Heart left ventricle (tissue), 16 donors: ENCODE measurements at regions not wholly inside any gene's neighbourhood (a gene's known extent, or its start where the extent isn't known, plus 50 kb on each side); places are given as distances from the start of the nearest gene placed in this dataset.

Experiments used
- ATAC-seq, 4 donors: fragments of 200-7000 bp; cut with Tn5 transposase; one replicate each; pipeline ENCODE4 v1.9.1; 2020 to 2022; ENCODE audit warnings: moderate library complexity in 4 of 4, mild to moderate bottlenecking in 3 of 4, moderate number of reproducible peaks in 1 of 4
- DNase-seq, 5 donors: peaks; one replicate each; pipeline ENCODE4 v3.0.0-alpha.2; 2020
- H3K27ac ChIP-seq, 12 donors: fragments of 200-600 bp; sonication (generic) in 4 of 12; one replicate each; pipeline versions ENCODE4 v1.5.0 to v1.8.0; 2016 to 2022; ENCODE audit warnings: mild to moderate bottlenecking in 2 of 12
- H3K27me3 ChIP-seq, 9 donors: fragments of 200-600 bp; sonication (generic) in 2 of 9; one replicate each; pipeline versions ENCODE4 v1.5.1 to v1.8.0; 2016 to 2022; ENCODE audit warnings: mild to moderate bottlenecking in 3 of 9
- H3K36me3 ChIP-seq, 9 donors: fragments of 200-600 bp; sonication (generic) in 2 of 9; one replicate each; pipeline versions ENCODE4 v1.5.0 to v1.8.0; 2018 to 2022; ENCODE audit warnings: mild to moderate bottlenecking in 2 of 9
- H3K4me1 ChIP-seq, 12 donors: fragments of 200-600 bp; sonication (generic) in 4 of 12; one replicate each; pipeline versions ENCODE4 v1.5.0 to v1.8.0; 2016 to 2022; ENCODE audit warnings: mild to moderate bottlenecking in 3 of 12
- H3K4me3 ChIP-seq, 12 donors: fragments of 200-600 bp; sonication (generic) in 4 of 12; one replicate each; pipeline versions ENCODE4 v1.5.0 to v1.8.0; 2017 to 2022; ENCODE audit warnings: mild to moderate bottlenecking in 9 of 12, moderate library complexity in 4 of 12
- H3K9me3 ChIP-seq, 12 donors: fragments of 200-600 bp; sonication (generic) in 4 of 12; one replicate each; pipeline versions ENCODE4 v1.5.0 to v1.8.0; 2016 to 2022; ENCODE audit warnings: mild to moderate bottlenecking in 1 of 12
- POLR2A ChIP-seq, 2 donors: fragments of 450-650 bp; IDR thresholded peaks; one replicate each; pipeline ENCODE4 v1.6.1; 2017; ENCODE audit warnings: antibody characterized with exemption in 2 of 2, mild to moderate bottlenecking in 2 of 2, moderate library complexity in 2 of 2
- WGBS, 4 donors: extraction: QIAGEN DNeasy Blood & Tissue Kit in 2 of 4; methylation state at CpG; one replicate each; pipeline versions ENCODE4 v1.1.5 to v1.1.7; 2013 to 2018; 5-methylcytosine and 5-hydroxymethylcytosine counted together
- intact Hi-C, 10 donors: fragments of 100-400 bp; cut with DNase I; formaldehyde crosslinking; loops; one replicate each; pipeline versions ENCODE4 v1.11.1 to v1.14.2; 2022
- TF ChIP-seq, protein P1 (sequence below), 12 donors: fragments of 200-600 bp; sonication (generic) in 4 of 12; IDR thresholded peaks; one replicate each; pipeline versions ENCODE4 v1.5.0 to v1.8.0; 2018 to 2022; ENCODE audit warnings: antibody characterized with exemption in 12 of 12, mild to moderate bottlenecking in 5 of 12
- donor health status: ischemic (EF 13 %, LVEDD 7.1; RV severe dilation, severe dysfunction).
- donor health status: healthy with polysubstance abuse.
- donor health status: DM: no; HTN: yes; CAD: no.
- donor health status: DM: no; HTN: no; CAD: no.
- donor health status: ischemic (EF 25% LVEDD 6.9; RV normal size, moderate dysfunction).
- donor health status: ischemic (EF 25% LVEDD 5.7; RV mildly dilated, moderate dysfunction).
- donor health status: healthy.
- donor health status: DM: yes; HTN: yes; CAD: no.
- donor health status: ischemic (EF 35%, LVEDD 5.7; RV mildly dilated, moderate dysfunction).
- donor health status: nonischemic (EF 11% LVEDD 7.7; RV severe dilation, severe dysfunction).
- donor health status: DM: yes; HTN: yes; CAD: no.
- donor health status: PGD.
- donor health status: ischemic (EF 29% LVEDD 5.4; RV normal size, mild dysfunction).
- donor health status: nonischemic (EF 23%, LVEDD 6.1; RV moderate dilation, normal function).

DNA sequence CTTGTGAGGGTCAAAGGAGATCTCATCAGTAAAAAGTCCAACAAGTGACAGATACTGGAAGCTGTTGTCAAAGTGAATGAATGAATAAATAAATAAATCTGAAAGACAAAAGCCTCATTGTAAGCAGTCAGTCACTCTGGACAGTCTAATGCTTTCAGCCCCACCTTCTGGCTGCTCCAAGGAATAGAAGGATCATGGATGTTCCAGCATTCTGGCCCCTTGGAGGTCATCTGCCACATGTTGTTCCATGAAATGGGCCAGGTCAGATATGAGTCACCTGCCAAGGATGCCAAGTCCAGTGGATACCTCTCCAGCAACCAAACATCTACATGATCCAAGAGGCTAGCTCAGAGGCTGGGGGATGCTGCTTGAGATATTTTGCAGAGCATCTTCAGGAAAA, 185.6 kb downstream of the BMP7 start:
- Histone ChIP-seq H3K4me3 (no peak overlapping the region), H3K27ac (no peak overlapping the region), H3K27me3 (peaks cover 0 to 15% (median 0%) of the 10 kb centered on the region in 9 donors), H3K36me3 (no peaks in the 10 kb centered on the region), H3K9me3 (peaks cover 0 to 38% (median 22%) of the 10 kb centered on the region in 12 donors), H3K4me1 (no peaks in the 10 kb centered on the region)
- no peak for DNase-seq
- ATAC-seq: no peak
- TF ChIP-seq POLR2A (IDR thresholded peaks at IDR 0.05): no peak
- TF ChIP-seq, protein P1, sequence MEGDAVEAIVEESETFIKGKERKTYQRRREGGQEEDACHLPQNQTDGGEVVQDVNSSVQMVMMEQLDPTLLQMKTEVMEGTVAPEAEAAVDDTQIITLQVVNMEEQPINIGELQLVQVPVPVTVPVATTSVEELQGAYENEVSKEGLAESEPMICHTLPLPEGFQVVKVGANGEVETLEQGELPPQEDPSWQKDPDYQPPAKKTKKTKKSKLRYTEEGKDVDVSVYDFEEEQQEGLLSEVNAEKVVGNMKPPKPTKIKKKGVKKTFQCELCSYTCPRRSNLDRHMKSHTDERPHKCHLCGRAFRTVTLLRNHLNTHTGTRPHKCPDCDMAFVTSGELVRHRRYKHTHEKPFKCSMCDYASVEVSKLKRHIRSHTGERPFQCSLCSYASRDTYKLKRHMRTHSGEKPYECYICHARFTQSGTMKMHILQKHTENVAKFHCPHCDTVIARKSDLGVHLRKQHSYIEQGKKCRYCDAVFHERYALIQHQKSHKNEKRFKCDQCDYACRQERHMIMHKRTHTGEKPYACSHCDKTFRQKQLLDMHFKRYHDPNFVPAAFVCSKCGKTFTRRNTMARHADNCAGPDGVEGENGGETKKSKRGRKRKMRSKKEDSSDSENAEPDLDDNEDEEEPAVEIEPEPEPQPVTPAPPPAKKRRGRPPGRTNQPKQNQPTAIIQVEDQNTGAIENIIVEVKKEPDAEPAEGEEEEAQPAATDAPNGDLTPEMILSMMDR (IDR thresholded peaks at IDR 0.05): no peak
- intact Hi-C loops: loop anchor here in 2 of 10 donors (5.0 to 10.0 kb wide), 2 partner anchors 247 to 414 kb away; partner anchors contain the start of gene SPO11 (in 1 of the 2)

DNA sequence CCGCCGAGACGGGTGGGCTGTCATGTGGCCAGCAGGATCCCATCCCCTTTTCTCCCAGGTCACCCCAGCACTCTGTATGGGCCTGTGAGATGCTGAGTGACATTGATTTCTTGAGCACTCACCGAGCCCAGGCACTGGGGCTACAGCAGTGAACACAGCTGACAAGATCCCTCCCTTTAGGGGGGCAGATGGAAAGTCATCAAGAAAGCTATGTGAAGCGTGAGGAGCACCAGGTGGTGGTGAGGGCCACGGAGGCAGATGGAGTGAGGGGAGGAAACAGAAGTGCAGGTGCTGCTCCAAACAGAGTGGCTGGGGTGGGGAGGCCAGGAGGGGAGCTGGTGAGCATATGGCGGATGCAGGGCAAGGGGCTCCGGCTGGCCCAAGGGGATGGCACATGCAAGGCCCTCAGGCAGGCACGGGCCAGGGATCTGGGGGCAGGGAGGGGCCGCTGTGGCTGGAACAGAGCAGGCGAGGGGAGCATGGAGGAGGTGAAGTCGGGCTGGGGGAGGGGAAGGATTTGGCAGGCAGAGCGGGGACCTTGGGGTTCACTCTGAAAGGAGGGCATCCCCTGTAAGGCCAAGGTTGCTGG, 184.0 kb downstream of the BMP7 start:
- TF ChIP-seq POLR2A (IDR thresholded peaks at IDR 0.05): no peak
- TF ChIP-seq, protein P1 (IDR thresholded peaks at IDR 0.05): no peak
- peaks cover 0 to 32% (median 20%) of the 10 kb centered on the region in 12 donors for H3K9me3 ChIP-seq
- intact Hi-C loops: loop anchor here in 2 of 10 donors (5.0 to 10.0 kb wide), 2 partner anchors 245 to 412 kb away; partner anchors contain the start of gene SPO11 (in 1 of the 2)
- DNase-seq (no peak), ATAC-seq (peak in 1 of 4 donors; percentile 18)
- H3K27ac ChIP-seq: no peak overlapping the region
- H3K4me1 ChIP-seq: no peaks in the 10 kb centered on the region
- no peak overlapping the region for H3K4me3 ChIP-seq
- H3K36me3 ChIP-seq: no peaks in the 10 kb centered on the region
- peaks cover 0 to 16% (median 0%) of the 10 kb centered on the region in 9 donors for H3K27me3 ChIP-seq
- WGBS, 4 donors: 71 to 74% (median 71%) methylated on average over 12 to 13 of the region's 13 CpGs

DNA sequence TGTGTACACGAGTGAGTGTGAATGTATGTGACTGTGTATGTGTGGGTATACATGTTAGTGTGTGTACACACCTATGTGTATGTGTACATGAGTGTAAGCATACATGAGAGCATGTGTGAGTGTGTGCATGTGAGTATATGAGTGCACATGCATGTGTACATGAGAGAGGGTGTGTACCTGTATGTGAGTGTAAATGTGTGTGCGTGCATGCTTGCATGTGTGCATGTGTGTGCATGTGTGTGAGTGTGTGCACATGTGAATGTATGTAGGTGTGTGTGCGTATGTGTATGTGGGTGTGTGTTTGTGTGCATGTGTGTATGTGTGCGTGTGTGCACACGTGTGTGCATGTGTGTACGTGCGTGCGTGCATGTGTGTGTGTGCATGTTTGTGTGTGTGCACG, 183.4 kb downstream of the BMP7 start:
- Histone ChIP-seq H3K27ac (no peak overlapping the region), H3K4me3 (no peak overlapping the region), H3K36me3 (no peaks in the 10 kb centered on the region), H3K27me3 (peaks cover 0 to 20% (median 0%) of the 10 kb centered on the region in 9 donors), H3K4me1 (no peaks in the 10 kb centered on the region), H3K9me3 (peaks cover 0 to 26% (median 17%) of the 10 kb centered on the region in 12 donors)
- ATAC-seq (peak in 1 of 4 donors; percentile 24), DNase-seq (no peak)
- intact Hi-C loops: loop anchor here in 2 of 10 donors (5.0 to 10.0 kb wide), 2 partner anchors 244 to 412 kb away; partner anchors contain the start of gene SPO11 (in 1 of the 2)
- 71 to 92% (median 83%) methylated on average over 9 of the region's 9 CpGs for WGBS, 4 donors
- TF ChIP-seq POLR2A (IDR thresholded peaks at IDR 0.05): no peak
- TF ChIP-seq, protein P1 (IDR thresholded peaks at IDR 0.05): no peak

DNA sequence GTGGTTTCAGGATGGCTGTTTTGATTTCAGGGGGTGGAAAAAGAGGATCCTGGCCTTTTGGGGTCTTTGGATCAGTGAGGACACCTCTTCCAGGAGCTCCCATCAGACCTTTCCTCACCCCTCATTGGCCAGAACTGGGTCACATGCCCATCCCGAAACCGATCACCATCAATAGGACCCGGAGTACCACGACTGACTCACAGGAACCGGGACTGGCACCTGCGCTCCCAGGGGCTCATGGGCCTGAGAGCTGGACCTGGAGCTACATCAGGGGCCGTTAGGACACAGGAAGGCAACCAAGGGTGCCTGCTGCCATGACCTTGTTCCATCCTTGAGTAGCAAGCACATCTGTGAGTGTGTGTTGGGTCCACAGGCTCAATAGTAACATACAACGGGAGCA, 180.4 kb downstream of the BMP7 start:
- no peaks in the 10 kb centered on the region for H3K9me3 ChIP-seq
- intact Hi-C loops: loop anchor here in 2 of 10 donors (5.0 to 10.0 kb wide), 2 partner anchors 256 to 409 kb away; no protein-coding TSS in a partner anchor
- peak in 1 of 5 donors; percentile 6 for DNase-seq
- no peak for TF ChIP-seq POLR2A (IDR thresholded peaks at IDR 0.05)
- TF ChIP-seq, protein P1 (IDR thresholded peaks at IDR 0.05): no peak
- H3K4me3 ChIP-seq: no peak overlapping the region
- WGBS, 4 donors: 70 to 90% (median 80%) methylated on average over 5 to 8 of the region's 8 CpGs
- no peaks in the 10 kb centered on the region for H3K4me1 ChIP-seq
- no peak for ATAC-seq
- H3K27me3 ChIP-seq: peaks cover 0 to 20% (median 3%) of the 10 kb centered on the region in 9 donors
- no peaks in the 10 kb centered on the region for H3K36me3 ChIP-seq
- H3K27ac ChIP-seq: no peak overlapping the region
